GM12874 (cell line): ENCODE measurements at regions not wholly inside any gene's neighbourhood (a gene's known extent, or its start where the extent isn't known, plus 50 kb on each side); places are given as distances from the start of the nearest gene placed in this dataset.

ENCODE experiments used
- CTCF ChIP-seq: IDR thresholded peaks from 2 replicates; pipeline ENCODE4 v1.5.1; 2011; ENCODE audit warnings: low read depth, mild to moderate bottlenecking, control low read depth, low read length, moderate library complexity; ENCODE audit not compliant: insufficient read depth

- no peak for TF ChIP-seq CTCF
Observed at GRCh38 chr22:23485490-23485889, 94.6 kb downstream of the IGLL1 start.

- TF ChIP-seq CTCF: no peak
Observed at GRCh38 chr22:23484651-23485050, 95.4 kb downstream of the IGLL1 start.

- TF ChIP-seq CTCF: no peak
Observed at GRCh38 chr22:23481369-23481768, 98.7 kb downstream of the IGLL1 start.

- TF ChIP-seq CTCF: no peak
Observed at GRCh38 chr22:23478175-23478574, 101.9 kb downstream of the IGLL1 start.

- TF ChIP-seq CTCF: no peak
Observed at GRCh38 chr22:23473901-23474300, 106.2 kb downstream of the IGLL1 start.

GRCh38 chr22:23471698-23472097 lies 108.4 kb downstream of the IGLL1 start:
- TF ChIP-seq CTCF: no peak

GRCh38 chr22:23470811-23471389 lies 109.2 kb downstream of the IGLL1 start:
- no peak for TF ChIP-seq CTCF
